NCI-H2171 treated with DMSO at 0.1 percent for 48 hours (cell line): ENCODE measurements at regions not wholly inside any gene's neighbourhood (a gene's known extent, or its start where the extent isn't known, plus 50 kb on each side); places are given as distances from the start of the nearest gene placed in this dataset.
A peak's percentile ranks its signal among the peaks of the same experiment; 100 is the strongest.
"Not testable (repeated sequence)": the region's sequence is repeated elsewhere in the genome, so short reads cannot be mapped to it uniquely, and the experiment has no call there.

Experiments
- DNase-seq: peaks from one replicate; lab custom pipeline; 2025; lab: John Stamatoyannopoulos, UW

DNA sequence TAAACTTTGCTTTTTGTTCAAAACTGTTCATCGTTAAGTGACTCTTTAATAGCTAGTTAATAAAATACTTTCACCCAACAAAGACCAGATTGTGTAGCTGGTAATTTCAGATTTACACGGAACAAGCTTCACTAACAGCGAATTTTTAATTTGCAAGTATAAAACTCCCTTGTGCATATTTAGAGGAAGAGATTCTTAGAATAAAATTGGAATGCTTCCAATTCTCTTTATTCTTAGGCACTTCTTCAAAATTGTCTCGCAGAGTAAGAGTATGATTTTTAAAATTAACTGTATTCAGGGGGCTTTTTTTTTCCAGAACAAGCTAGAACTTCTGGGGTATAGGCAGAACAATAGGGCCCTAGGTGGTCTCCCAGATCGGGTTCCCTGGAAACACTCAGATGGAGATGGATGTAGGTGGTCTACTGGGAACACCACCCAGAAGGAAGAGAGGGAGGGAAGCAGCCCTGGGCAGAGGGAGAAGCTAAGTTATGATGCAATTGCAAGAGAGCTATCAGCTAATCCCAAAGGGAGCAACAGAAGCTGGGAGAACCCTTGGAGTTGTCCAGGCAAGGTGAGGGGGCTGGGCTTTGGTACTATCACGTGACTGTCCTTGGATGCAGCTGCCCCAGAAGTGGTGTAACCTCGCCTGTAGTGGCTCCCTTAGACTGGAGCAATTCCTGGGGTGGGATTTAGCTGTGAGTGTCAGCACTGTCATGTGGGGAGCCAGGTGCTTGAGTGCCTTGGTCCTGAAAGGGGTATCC is 151.7 kb upstream of the ASB18 start:
- DNase-seq, result no peak

DNA sequence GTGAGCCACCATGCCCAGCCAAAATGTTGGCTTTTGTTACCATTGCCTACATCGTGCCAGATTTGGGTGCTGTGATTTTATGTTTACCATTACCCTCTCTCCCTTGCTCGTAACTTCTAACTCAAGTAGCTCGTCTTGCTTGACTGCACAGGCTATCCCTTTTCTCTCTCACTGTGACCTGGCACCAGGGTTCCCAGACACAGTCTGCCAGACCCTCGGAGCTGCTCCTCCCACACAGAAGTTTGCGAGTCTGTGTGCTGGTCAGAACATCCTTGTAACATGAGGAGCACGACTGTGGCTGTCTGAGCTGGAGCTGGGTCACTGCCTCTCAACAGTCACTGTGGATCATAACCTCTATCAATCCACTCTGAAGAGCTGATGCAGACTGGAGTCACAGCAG is 152.5 kb upstream of the ACKR3 start:
- no peak for DNase-seq

DNA sequence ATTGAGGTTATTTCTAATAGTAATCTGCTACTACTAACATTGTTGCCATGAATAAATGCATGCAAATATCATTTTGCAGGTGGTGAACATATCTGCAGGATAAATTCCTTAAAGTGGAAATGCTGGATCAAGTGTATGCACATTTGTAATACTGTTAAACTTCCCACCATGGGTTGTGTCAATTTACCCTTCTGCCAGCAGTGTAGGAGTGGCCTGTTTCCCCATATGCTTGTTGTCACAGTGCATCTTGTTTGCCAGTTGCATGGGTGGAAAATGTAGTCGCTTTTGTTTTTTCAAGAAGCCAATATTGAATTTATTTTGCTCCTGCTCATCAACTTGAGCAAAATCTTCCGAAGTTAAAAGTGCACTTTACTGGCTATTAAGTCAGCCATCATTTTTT is 139.0 kb upstream of the ACKR3 start:
- DNase-seq, result peak; percentile 4

DNA sequence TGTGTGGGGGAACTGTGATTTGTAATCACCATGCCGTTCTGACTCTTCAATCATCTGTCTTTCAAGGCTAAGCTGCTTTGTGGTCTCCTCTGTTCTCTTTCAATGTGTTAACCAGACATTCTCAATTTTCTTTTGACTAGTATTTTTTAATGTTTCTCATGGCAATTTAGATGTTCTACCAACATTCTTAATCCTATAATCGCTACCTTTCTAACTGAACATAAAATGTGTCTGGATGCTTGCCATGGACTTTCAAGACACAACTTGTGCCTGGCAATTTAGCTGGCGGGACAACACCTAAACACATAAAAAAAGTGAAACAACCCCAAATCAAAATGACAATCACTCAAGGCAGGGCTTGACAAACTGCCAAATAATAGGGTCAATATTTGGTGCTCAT is 135.0 kb upstream of the ACKR3 start:
- no peak for DNase-seq

DNA sequence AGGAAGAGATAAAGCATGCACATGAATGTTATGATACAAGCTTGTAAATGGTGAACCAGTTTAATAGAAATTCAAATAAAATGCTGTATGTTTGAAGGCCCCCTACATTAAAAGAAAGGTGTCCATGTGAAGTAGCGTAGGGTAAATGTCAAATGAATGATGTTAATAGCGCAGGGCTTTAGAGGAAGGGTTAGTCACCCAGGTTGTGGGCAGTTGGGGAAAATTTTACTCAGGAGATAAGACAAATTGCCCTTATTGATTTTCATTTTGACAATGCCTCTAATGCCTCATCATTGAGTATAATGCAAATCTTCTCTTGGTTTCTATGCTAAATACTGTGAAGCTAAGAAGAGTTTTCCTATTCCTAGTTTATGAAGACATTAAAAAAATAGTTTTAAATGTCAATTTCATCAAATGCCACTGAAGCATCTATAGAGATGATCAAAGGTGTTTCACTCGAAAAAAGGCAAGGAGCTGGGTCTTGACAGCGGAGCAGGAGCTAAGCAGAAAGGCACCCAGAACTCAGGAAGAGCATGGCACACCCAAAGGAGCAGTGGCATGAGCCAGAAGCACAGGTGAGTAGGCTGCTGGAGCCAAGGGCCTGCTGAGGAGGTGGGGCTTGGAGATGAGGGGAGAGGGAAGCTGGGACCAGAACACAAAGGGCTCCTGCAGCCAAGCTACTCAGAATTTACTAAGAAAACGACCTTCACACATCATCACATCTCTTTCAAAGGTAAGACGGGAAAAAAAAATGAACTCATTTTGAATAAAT is 129.3 kb upstream of the ACKR3 start:
- no peak for DNase-seq

DNA sequence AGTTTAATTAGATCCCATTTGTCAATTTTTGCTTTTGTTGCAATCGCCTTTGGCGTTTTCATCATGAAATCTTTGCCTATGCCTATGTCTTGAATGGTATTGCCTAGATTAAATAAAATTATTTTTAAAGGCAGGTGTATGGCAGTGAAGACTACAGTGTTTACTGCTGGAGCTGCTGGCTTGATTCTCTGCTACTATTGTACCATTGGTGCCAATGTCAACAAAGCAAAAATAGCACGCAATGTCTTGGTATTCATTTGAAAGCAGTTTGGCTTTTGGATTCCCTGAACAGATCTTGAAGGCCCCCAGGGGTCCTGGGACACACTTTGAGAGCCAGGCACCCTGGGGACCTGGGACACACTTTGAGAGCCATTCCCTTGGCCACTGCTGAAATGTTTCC is 125.4 kb upstream of the ACKR3 start:
- no peak for DNase-seq

DNA sequence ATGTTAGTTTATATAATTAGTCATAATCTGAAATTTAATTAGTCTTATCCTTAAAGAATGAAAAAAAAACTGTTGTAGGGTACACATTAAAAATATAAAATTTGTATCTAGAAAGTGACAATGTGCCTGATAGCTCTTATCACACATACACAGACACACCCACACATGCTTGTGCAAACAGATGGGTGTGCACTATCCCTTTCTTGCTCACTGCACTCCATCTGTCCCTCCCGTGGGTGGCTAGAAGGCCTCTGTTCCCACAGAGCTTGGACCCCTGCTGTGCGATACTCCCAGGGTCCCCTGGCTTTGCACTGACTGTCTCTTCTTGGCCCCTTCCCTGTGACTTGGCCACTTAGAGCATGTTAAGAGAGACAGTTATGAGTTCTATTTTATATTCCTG is 123.9 kb upstream of the ACKR3 start:
- no peak for DNase-seq

DNA sequence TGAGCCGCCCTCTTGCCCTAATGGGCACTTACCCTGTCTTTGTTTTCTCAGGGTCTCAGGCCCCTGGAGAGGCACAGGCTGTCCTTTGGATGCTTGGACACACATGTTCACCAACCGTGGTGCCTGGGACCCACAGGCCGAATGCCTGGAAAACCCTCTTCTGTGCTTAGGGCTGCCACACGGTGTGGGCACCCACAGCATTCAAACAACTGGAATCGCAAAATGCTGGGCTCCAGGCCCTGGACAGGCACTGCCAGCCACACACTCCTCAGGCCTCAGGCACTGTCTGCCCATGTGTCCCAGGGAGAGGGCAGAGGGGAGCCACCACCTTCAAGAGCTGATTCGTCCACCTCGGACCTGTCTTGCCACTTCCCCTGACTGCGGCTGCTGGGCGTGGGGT is 123.1 kb upstream of the ACKR3 start:
- DNase-seq, result no peak

DNA sequence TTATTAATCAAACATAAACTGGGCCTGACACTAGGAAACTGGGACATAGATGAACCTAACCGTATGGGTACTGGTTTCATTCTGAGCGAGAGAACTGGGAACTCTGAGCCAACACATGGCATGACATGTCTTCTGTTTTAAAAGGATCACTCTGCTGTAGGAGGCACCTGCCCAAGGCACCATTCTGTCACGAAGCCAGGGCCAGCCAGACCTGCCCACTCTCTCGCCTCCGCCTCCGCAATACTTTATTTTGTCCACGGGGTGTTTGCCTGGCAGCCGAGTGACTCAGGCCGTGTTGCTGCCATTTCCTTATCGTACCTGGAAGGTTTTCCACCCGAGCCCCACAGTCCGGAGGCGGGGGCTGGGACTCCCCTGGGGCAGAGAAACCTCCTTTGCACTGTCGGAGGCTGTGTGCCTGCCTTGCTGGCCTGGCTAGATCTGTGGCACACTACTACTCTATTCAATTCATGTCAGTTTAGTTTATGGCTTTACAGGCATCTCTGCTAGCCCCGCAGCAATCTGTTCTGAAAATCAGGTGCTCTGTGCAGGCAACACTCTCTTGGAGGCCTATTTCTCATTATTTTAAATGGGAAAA is 120.4 kb upstream of the ACKR3 start:
- DNase-seq, result no peak

DNA sequence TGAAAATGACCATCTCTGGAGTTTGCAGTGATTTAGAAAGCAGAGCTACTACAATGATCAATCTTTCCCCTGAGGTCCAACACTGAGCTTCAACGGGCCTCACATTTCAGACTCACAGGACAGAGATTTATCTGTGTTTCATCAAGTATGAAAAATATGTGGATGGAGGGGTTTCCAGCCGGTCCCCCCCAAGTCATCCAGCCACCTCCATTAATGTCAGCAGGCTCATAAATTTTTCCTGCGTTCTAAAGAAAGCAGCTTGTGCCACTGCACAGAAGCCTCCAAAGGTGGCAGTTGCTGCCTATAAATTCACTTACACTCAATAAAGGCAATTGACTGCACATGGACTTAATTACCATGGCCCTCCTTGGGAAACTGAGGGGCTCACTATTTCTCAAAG is 117.4 kb upstream of the ACKR3 start:
- DNase-seq, result no peak

DNA sequence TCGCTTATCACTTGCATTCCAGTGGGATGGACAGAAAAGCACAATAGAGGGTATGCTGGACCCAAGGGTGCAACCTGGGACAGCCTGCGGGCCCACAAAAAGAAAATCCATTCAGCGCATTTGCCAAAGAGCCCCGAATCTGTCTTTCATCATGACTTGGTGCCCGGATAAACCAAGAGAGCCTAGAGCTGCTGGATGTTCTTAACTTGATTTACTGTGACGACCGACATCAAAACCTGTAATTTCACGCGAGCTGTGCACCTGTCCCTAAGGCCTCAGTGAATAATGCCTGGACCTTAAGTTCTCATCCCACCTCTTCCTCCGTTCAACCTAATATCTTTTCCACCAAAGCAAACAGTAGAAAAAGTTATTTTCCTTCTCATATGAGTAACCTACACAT is 115.5 kb upstream of the ACKR3 start:
- DNase-seq, result no peak

DNA sequence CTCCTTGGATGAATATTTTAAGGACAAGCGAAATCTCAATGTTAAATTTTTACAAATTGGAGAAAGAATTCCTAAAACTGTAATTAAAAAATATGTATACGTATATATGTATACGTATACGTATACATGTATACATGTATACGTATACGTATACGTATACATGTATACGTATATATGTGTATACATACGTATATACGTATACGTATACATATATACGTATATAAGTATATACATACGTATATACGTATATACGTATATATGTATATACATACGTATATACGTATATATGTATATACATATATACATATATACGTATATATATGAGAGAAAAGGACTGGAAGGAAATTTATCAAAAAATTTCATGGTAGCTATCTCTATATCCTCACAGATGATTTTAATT is 110.2 kb upstream of the ACKR3 start:
- DNase-seq, result no peak

DNA sequence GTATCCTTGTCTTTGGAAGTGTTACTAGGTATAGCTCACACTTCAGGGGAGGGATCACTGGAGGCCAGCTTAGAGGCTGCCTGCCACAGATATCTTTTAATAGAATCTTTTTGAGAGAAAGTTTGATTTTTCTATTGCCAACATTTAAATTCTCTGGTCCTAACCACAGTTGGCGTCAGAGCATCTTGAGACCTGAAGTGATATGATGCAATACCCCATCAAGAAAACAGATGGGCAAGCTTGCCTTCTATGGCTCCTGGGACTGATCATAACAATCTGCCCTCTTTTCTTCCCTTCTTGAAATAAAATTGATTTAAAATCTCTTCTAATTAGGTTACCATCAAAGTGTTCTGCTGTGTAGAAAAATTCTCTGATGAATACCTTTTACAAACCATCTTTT is 105.5 kb upstream of the ACKR3 start:
- peak; percentile 51 for DNase-seq

DNA sequence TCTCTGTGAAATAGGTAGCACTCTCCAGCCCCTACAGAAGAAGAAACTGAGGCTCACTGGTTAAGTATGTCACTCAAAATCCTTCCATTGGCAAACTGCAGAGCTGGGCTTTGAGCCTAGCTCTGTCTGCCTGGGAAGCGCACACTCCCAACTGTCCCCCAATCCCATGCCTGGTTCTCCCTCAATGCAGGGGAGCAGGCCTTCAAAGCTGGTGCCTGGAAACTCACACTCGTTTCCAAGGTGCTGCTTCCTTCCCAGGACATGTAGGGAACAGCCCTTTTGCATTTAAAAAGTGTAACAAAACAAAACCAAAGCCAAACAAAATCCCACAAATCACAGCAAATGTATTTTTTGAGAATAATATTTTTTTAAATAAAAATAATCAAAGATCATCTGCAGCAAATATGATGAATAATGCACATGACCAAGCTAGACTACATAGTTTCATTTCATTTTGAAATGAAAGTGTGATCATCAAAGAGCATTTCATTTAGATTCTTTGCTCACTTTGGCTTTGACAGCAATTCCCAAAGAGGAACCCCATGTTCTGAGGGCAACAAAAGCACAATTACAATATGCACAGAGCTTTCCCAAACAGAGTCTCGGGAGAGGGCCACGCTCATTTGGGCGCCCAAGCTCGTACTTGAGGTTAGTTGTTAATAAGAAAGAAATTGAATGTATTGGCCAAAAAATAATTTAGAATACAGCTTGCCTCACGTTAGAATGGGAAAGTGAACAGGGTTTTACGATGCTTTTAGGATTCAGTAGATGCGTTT is 96.7 kb upstream of the ACKR3 start:
- DNase-seq, result no peak

DNA sequence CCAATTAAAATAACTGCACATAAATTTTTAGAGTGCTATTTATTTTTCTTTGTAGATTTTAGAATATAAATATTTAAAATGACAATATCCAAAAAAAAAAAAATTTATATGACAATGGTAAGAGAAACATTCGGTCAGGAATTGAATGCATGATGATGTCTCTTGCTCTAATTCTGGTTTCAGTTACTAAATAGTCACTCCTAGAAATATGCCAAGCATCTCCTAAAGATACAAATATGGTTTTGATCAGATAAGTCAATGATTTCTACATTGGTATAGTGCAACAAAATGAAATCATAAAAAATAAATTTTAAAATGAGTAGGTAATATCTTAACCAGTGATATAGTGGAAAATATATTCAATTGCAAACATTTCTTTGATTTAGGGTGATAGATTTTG is 95.9 kb upstream of the ACKR3 start:
- DNase-seq, result no peak

DNA sequence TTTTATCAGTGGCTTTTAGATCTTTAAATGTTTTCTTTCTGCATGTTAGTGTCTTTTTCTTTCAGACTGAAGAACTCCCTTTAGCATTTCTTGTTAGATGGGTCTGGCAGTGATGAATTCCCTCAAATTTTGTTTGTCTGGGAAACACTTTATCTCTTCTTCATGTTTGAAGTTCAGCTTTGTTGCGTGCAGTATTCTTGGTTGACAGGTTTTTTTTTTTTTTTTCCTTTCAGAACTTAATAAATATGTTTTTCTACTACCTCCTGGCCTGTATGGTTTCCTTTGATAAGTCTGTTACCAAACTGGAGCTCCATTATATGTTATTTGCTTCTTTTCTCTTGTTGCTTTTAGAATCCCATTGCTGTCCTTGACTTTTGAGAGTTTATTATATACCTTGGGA is 89.8 kb upstream of the ACKR3 start:
- DNase-seq, result no peak

DNA sequence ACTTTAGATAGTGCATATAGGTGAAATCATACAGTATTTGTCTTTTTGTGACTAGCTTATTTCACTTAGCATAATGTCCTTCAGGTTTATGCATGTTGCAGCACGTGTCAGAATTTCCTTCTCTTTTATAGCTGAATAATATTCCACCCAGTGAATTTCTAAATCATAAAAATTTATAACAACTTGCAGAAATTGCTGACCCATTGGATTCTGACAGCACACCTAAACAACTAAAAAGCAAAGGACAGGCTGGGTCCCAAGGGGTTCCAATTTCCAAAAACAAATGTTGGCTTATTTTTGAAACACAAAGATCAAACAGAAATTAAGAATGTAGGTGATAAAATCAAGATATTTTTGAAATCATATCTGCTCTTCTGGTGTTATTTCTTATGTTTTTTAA is 86.5 kb upstream of the ACKR3 start:
- DNase-seq, result no peak

DNA sequence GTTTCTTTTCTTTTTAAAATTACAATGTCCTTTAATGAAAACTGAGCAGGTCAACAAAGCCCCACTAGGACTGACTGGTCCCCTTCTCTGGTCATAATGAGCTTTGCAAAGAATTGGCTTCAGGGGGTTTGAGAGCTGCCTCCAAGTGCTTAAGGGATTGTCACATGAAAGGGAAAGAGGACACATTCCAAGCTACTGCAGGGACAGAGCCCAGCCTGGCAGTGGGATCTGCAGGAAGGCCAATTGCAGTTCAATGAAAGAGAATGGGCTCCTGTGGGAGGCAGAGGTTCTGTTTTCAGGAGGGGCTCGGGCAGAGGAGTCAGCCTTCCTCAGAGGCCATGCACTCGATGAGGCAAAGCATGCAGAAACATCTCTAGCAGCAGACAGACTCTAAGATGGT is 84.1 kb upstream of the ACKR3 start:
- DNase-seq, result no peak

DNA sequence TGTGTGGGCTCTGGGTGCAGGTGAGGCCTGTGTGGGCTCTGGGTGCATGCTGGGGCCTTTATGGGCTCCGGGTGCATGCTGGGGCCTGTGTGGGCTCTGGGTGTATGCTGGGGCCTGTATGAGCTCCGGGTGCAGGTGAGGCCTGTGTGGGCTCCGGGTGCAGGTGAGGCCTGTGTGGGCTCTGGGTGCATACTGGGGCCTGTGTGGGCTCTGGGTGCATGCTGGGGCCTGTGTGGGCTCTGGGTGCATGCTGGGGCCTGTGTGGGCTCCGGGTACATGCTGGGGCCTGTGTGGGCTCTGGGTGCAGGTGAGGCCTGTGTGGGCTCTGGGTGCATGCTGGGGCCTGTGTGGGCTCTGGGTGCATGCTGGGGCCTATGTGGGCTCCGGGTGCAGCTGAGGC is 80.5 kb upstream of the ACKR3 start:
- not testable (repeated sequence) for DNase-seq

DNA sequence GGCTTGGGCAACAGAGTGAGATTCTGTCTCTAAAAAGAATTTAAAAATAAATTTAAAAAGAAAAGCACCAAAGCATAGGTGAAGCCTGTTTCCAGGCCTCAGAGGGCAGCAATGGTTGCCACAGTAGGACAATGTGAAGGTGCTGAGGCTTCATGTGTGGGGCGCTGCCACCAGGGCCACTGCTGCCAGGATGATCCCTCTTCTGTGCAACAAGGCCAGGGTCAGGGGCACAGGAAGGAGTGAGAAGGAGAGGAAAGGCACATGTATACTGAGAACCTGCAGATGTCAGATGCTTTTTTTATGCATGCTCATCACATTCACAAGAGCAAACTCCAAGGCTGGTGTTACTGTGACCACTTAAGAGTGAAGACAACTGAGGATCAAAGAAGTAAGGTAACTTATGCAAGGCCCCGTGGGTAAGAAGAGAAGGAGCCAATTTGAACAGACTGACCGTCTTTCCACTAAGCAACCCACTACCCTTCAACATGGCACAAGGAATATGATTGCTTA is 79.7 kb upstream of the ACKR3 start:
- DNase-seq, result no peak

DNA sequence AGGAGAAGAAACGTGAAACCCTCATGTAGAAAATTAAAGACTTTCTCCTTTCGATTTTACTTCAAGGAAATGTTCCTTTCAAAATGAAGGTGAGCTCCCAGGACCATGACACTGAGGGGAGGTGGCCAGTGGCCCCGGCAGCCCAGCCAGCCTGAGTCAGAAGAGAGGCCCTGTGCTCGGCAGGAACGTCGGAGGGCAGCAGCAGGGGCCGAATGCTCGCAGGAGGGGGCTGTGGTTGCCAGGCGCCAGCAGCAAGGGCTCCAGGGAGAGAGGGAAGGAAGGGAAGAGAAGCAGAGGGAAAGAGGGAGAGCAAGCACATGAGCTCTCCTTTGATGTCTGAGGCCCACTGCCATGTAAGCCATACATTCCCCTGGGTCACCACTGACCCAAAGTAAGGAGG is 73.3 kb upstream of the ACKR3 start:
- no peak for DNase-seq

DNA sequence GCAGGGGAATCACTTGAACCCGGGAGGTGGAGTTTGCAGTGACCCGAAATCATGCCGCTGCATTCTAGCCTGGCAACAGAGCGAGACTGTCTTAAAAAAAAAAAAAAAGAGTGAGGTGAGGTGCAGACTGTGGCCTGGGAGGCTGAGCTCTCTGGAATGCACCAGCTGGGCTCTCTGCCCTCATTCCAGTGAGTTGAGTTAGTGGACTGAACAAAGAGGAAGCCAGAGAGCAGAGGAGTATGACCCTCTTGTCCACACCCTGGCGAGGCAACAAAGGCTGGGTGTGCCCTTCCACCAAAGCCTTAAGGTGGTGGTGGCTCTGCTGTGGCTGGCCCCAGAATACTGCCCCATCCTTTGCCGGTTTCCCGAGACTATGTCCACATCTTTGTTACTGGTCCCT is 71.3 kb upstream of the ACKR3 start:
- DNase-seq, result no peak
